CD4-positive, alpha-beta T cell treated with Interleukin-4 for 1 hour (primary cell): ENCODE measurements at regions not wholly inside any gene's neighbourhood (a gene's known extent, or its start where the extent isn't known, plus 50 kb on each side); places are given as distances from the start of the nearest gene placed in this dataset.

Experiments
- DNase-seq, 2 donors: peaks; one replicate each; pipeline ENCODE4 v3.0.0-alpha.2; 2020 to 2022

DNA sequence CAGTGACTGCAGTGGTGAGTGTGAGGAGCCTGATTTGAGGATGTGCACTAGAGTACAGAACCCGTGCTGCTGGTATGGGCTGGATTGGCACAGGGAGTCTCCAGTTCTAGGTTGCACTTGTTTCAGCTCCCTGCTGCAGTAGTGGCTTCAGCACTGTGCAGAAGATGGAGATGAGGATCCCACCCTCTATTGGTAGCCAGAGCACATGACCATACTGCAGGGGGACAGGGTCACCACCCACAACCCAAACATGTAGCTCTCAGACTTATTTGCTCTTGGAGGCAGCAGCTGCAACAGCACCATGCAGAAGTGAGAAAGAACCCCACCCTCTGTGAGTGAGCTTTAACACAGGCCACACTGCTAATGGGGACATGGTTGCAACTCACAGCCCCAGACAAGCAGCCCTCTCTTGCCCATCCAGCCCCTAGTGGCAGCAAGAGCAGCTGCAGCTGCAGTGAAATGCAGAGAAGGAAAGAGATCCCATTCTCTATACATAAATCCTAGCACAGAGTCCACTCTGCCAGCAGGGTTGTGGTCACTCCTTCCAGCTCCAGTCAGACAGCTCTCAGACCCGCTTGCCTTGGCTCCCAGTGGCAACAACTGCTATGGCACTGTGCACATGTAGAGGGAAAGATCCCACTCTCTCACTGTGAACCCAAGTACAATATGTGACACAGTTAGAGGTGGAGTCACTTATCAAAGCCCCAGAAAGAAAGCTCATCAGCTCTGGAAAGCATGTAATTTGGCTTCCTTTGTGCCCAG, 51.4 kb upstream of the SCIN start:
- no peak for DNase-seq

GRCh38 chr7:12519682-12520009, 50.9 kb upstream of the SCIN start:
- DNase-seq: no peak
